ENCODE measurements at regions not wholly inside any gene's neighbourhood (a gene's known extent, or its start where the extent isn't known, plus 50 kb on each side); places are given as distances from the start of the nearest gene placed in this dataset.

GRCh38 chr2:160952464-160953254 lies 207.6 kb upstream of the TANK start:
- no peak overlapping the region for H3K27ac ChIP-seq
- TF ChIP-seq ZFX (IDR thresholded peaks at IDR 0.05) (no peak), CTCF (conservative IDR thresholded peaks at IDR 0.05) (no peak)

- no peak overlapping the region for H3K27ac ChIP-seq
- TF ChIP-seq ZFX (IDR thresholded peaks at IDR 0.05) (no peak), CTCF (conservative IDR thresholded peaks at IDR 0.05) (no peak)
These were observed 204.7 kb upstream of the TANK start for GRCh38 chr2:160955578-160955977.

GRCh38 chr2:160956243-160956802 lies 203.9 kb upstream of the TANK start:
- H3K27ac ChIP-seq, result no peak overlapping the region
- TF ChIP-seq CTCF (conservative IDR thresholded peaks at IDR 0.05) (no peak), ZFX (IDR thresholded peaks at IDR 0.05) (no peak)

- TF ChIP-seq ZFX (IDR thresholded peaks at IDR 0.05), result no peak
- TF ChIP-seq CTCF (conservative IDR thresholded peaks at IDR 0.05), result no peak
These were observed 196.3 kb upstream of the TANK start for GRCh38 chr2:160963957-160964356.

GRCh38 chr2:160967523-160967922 lies 192.7 kb upstream of the TANK start:
- TF ChIP-seq CTCF (conservative IDR thresholded peaks at IDR 0.05) (no peak), ZFX (IDR thresholded peaks at IDR 0.05) (no peak)
- no peak overlapping the region for H3K27ac ChIP-seq

More at GRCh38 chr2:160963957-160964356, 196.3 kb upstream of the TANK start:
- no peak overlapping the region for H3K27ac ChIP-seq

GRCh38 chr2:160968183-160968582 lies 192.0 kb upstream of the TANK start:
- H3K27ac ChIP-seq, result no peak overlapping the region
- TF ChIP-seq CTCF (conservative IDR thresholded peaks at IDR 0.05) (no peak), ZFX (IDR thresholded peaks at IDR 0.05) (no peak)

All from C4-2B (cell line).